HG03066 (cell line): ENCODE measurements at regions not wholly inside any gene's neighbourhood (a gene's known extent, or its start where the extent isn't known, plus 50 kb on each side); places are given as distances from the start of the nearest gene placed in this dataset.

ENCODE experiments used
- ATAC-seq: cut with Tn5 transposase; IDR thresholded peaks from one replicate; pipeline ENCODE4 v1.9.1; 2021; ENCODE audit warnings: low read depth; ENCODE audit not compliant: unreplicated experiment

GRCh38 chr12:58554522-58555157 lies 365.7 kb downstream of the LRIG3 start:
- no peak for ATAC-seq

DNA sequence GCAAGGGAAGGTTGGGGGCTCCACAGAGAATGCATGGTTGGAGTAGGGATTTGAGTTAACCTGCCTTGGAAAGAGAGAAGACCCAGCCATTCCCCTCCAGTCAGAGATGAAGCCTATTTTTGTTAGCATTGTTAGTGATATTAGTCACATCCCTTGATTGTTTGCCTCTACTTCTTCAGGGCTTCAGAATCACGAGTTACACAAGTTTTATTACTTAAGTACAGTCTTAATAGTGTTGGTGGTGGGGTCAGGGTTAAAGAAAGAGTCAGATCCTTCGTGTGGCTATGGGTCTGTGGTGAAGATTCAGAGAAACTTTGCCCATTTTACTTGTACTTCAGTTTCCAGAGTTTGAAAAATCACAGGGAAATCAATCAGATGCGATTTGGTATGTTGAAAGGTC lies 363.1 kb downstream of the LRIG3 start:
- ATAC-seq, result no peak

GRCh38 chr12:58557661-58558060 lies 362.6 kb downstream of the LRIG3 start:
- no peak for ATAC-seq

DNA sequence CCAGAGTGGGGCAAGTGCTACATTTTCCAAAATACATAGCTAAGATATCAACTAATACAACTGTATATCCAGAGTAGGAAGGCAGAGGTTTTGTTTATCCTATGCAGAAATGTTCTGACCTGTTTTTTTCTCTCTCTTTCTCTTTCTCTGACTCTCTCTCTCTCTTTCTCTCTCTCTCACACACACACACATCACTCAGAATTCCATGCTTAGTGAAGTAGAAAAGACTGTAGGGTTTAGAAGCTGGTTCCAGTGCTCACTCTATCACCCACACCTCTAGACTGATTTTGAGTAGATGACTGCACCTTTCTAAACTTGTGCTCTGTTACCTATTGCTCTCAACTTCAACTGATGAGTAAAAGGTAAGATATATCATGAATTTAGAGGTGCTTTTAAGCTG lies 356.7 kb downstream of the LRIG3 start:
- ATAC-seq, result no peak

GRCh38 chr12:58564721-58565120 lies 355.6 kb downstream of the LRIG3 start:
- ATAC-seq, result no peak

- ATAC-seq, result no peak
These were observed 353.7 kb downstream of the LRIG3 start for GRCh38 chr12:58566599-58566998.

DNA sequence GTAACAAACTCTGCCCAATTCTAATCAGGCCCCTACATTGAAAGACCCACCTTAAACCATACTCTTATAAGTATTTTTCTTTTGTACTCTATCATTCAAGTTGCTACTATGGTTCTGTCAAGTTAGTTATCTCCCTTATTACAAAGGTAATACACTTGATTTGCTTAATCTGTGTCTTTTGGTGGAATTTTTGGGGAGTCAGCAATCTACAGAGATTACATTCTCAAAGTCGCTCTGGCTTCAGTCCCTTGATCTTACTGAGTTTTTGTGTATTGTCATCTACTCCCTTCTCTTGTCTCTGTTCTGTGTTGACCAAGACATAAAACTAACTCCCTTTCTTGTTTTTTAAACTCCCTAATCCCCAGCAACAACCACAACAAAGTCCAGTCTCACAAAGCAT lies 353.1 kb downstream of the LRIG3 start:
- no peak for ATAC-seq

DNA sequence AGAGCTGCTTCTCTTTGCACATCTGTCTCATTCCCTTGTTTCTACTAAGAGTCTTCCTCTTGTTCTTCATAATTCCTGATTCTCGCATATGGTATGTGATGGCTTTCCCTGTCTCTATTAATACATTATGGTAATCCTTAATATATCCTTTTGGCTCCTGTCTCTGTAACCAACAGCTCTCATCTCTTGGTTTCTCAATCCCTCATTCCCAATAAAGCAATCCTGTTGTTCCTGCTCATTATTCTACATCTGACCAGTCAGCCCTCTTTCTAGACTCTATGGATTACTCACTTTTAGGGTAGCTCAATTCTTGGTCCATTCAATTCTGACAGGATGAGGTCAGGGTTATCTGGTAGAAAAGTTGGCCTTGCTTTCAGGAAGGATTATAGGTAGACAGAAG lies 349.9 kb downstream of the LRIG3 start:
- no peak for ATAC-seq

GRCh38 chr12:58575256-58575655 lies 345.0 kb downstream of the LRIG3 start:
- ATAC-seq, result no peak

DNA sequence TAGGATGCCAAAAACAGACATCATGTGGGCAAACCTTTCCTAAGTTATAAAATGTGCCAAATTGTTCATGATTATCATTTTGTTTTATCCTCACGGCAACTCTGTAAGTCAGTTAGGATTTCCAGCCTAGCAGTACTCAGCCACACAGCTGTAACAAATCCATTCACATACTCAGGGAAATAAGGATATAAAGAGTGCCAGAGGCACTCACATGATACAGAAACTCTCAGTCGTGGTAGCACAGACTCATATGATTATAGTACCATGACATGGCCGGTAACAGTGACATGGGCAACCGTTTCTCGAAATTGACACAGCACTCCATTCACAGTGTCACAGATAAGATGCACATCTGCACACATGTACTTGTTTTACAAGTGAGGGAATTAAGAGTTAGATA lies 344.2 kb downstream of the LRIG3 start:
- no peak for ATAC-seq

DNA sequence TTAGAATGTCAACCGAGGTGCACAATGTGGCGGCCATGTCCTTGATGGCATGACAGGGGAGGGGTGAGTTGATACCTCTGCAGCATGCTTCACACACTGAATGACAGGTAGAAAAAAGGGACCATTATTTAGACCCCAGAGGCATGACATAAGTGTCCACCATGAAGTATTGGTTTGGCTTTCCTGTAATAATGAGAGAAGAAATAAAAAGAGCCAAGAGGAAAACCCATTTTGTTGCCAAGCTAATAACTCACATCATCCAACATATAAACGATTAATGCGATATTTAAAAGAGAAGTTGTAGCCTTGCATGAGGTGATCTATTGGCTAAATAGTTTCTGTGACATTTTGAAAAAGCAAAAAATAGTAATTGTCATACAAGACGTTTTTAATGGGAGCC lies 343.4 kb downstream of the LRIG3 start:
- no peak for ATAC-seq

- no peak for ATAC-seq
These were observed 340.2 kb downstream of the LRIG3 start for GRCh38 chr12:58580095-58580494.

GRCh38 chr12:58583529-58583928 lies 336.8 kb downstream of the LRIG3 start:
- no peak for ATAC-seq

DNA sequence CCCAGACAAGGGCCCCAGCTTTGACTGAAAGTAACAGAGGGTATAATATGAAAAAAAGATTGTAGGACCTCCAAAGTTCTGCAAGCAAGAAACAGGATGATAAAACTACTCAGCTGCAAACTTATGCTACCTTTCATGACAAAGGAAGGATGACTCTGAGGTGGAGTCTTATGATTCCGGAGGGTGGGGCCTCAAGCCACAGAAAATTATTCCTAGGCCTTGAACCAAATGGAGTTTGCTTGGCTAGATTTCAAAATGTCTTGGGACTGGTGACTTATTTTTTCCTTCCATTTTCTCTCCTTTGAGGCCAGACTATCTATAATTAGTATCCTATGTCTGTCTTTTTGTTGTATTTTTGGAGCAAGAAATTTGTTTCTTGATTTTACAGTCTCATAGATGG lies 336.4 kb downstream of the LRIG3 start:
- no peak for ATAC-seq

DNA sequence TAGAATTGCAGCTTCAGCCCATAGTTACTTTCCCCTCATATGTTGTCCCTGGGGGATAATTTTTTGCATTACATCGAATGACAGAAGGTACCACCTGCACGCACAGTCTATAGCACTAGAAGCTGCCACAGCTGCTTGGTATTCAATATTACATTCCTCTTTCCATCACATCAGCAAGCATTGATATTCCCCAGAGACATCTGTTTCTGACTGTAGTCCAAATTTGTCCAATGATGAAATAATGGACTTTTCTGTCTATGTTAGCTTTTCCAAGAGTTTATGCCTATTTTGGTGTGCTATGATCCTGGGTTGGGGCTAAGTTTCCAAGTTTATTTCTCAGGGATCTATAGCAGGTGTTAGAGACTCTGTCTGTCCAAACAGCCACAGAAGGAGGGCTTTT lies 335.4 kb downstream of the LRIG3 start:
- ATAC-seq, result no peak

DNA sequence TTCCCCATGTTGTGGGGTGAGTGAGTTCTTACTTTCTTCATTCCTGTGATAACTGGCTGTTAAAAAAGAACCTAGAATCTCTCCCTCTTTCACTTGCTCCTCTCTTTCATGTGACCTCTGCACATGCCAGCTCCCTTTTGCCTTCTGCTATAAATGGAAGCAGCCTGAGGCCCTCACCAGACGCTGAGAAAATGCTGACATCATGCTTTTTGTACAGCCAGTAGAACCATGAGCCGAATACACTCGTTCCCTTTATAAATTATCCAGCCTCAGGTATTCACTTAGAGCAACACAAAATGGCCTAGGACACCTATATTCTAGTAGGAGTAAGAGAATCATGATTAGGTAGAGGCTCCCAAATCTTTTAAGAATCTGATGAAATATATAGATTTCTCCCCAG lies 333.5 kb downstream of the LRIG3 start:
- no peak for ATAC-seq

DNA sequence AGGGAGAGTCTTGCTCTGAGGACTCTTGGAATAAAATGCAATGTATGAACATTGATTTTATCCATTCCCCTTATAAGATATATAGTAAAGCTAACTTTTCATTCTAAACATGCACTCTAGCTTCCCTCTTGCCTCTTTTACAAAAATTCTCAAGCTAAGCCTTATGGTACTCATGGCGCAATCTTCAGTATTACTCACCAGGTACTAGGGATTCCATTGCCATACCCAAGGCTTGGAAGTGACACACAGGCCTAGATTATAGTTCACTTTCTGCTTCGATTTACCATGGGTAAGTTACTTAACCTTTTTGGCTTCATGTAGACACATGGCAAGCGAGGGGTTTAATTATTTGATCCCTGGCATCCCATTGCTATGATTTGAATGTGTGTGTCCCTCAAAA lies 331.5 kb downstream of the LRIG3 start:
- ATAC-seq, result no peak

DNA sequence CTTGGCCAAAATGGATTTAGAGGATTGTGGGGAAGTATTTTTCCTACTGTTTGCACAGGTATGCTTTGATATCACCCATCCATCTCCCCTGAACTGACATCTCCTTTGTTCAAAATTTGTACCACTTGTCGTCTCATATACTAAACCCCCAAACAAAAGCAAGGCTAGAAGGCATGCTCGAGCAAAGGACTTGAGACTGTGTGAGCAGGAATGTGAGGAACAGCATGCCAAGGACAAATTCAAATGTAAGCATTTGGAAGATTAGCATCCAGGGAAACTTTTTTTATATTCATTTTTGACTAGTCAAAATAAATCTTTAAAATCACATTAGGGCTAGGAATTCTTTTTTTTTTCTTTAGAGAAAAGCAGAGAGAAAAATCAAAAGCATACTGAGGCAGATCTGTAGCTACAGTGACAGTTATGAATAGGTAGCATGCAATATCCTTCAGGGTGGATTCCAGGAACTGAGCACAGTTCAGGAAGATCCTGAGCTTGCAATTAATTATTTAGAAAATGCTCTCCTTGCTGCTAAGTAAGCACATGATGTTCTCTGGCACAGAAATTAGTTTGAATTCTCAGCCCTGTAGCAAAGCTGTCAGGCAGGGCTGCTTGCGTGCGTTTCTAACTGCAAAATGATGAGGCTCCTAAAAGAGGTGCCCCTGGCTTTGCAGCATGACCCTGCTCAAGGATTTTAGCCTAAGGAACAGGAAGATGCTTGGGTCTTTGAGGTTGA lies 327.7 kb downstream of the LRIG3 start:
- no peak for ATAC-seq

DNA sequence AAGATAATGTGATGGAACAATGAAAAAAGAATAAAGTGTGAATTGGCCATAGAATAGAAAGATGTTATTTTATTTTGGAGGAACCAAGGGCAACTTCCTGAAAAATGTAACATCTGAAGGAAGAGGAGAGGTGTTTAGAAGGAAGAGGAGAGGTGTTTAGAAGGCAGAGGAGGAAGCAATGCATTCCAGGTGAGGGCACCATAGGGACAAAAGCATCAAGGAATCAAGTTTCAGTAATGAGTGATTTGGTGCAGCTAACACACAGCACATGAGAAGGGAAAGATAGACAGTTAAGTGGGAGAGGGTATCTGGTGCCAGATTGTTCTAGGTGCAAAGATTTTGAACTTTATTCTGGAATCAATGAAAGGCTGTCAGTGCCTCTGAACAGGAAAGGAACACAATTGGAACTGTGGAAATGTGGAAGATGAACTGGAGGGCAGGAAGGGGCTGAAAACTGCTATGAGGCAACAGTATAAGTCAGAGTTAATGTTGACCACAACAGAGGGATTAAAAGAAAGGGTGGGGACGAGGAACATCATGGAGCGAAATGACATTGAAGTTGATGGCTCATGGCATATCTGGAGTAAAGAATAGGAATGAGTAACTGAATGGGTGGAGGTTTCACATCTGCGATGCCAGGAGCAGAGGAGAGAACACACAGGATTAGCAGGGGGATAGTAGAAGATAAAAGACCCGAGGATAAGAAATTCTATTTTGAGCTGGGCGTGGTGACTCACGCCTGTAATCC lies 326.6 kb downstream of the LRIG3 start:
- ATAC-seq, result no peak

- ATAC-seq, result no peak
These were observed 323.9 kb downstream of the LRIG3 start for GRCh38 chr12:58596381-58596780.

GRCh38 chr12:58601529-58601928 lies 318.8 kb downstream of the LRIG3 start:
- ATAC-seq, result no peak

GRCh38 chr12:58602179-58602578 lies 318.1 kb downstream of the LRIG3 start:
- ATAC-seq, result no peak
